Stimulated activated CD4-positive, alpha-beta T cell treated with anti-CD3 and anti-CD28 coated beads, Interleukin-1b, Interleukin-23, amount 100 ng/mL, for 48 hours (primary cell): ENCODE measurements at regions not wholly inside any gene's neighbourhood (a gene's known extent, or its start where the extent isn't known, plus 50 kb on each side); places are given as distances from the start of the nearest gene placed in this dataset.
"Not testable (repeated sequence)": the region's sequence is repeated elsewhere in the genome, so short reads cannot be mapped to it uniquely, and the experiment has no call there.

Experiments used
- DNase-seq: peaks from one replicate; pipeline ENCODE4 v3.0.0-alpha.2; 2020

GRCh38 chr3:88979760-88980159 lies 127.7 kb upstream of the EPHA3 start:
- no peak for DNase-seq

GRCh38 chr3:88983458-88983857 lies 124.0 kb upstream of the EPHA3 start:
- no peak for DNase-seq

- DNase-seq: no peak
Observed at GRCh38 chr3:88984256-88984655, 123.2 kb upstream of the EPHA3 start.

GRCh38 chr3:88984832-88985231 lies 122.6 kb upstream of the EPHA3 start:
- DNase-seq: no peak

GRCh38 chr3:88985491-88985890 lies 121.9 kb upstream of the EPHA3 start:
- no peak for DNase-seq

- no peak for DNase-seq
Observed at GRCh38 chr3:88986834-88987233, 120.6 kb upstream of the EPHA3 start.

GRCh38 chr3:88987776-88988175 lies 119.6 kb upstream of the EPHA3 start:
- DNase-seq: no peak

GRCh38 chr3:88988906-88989305 lies 118.5 kb upstream of the EPHA3 start:
- no peak for DNase-seq

GRCh38 chr3:88991496-88991895 lies 115.9 kb upstream of the EPHA3 start:
- no peak for DNase-seq

- no peak for DNase-seq
Observed at GRCh38 chr3:88996691-88997090, 110.7 kb upstream of the EPHA3 start.

- DNase-seq: no peak
Observed at GRCh38 chr3:88997260-88997659, 110.2 kb upstream of the EPHA3 start.

- DNase-seq: no peak
Observed at GRCh38 chr3:89000886-89001285, 106.5 kb upstream of the EPHA3 start.

- no peak for DNase-seq
Observed at GRCh38 chr3:89002191-89002590, 105.2 kb upstream of the EPHA3 start.

- no peak for DNase-seq
Observed at GRCh38 chr3:89013536-89013935, 93.9 kb upstream of the EPHA3 start.

GRCh38 chr3:89017531-89017930 lies 89.9 kb upstream of the EPHA3 start:
- no peak for DNase-seq

GRCh38 chr3:89025185-89025584 lies 82.2 kb upstream of the EPHA3 start:
- DNase-seq: no peak

GRCh38 chr3:89032346-89033013 lies 74.9 kb upstream of the EPHA3 start:
- DNase-seq: no peak

- not testable (repeated sequence) for DNase-seq
Observed at GRCh38 chr3:89034723-89035122, 72.7 kb upstream of the EPHA3 start.

- no peak for DNase-seq
Observed at GRCh38 chr3:89038869-89039268, 68.6 kb upstream of the EPHA3 start.

GRCh38 chr3:89042236-89042835 lies 65.1 kb upstream of the EPHA3 start:
- DNase-seq: no peak

GRCh38 chr3:89043406-89043932 lies 64.0 kb upstream of the EPHA3 start:
- no peak for DNase-seq

GRCh38 chr3:89046661-89047060 lies 60.8 kb upstream of the EPHA3 start:
- DNase-seq: no peak

GRCh38 chr3:89049119-89049518 lies 58.3 kb upstream of the EPHA3 start:
- DNase-seq: no peak

- DNase-seq: no peak
Observed at GRCh38 chr3:89052386-89052785, 55.0 kb upstream of the EPHA3 start.

- DNase-seq: no peak
Observed at GRCh38 chr3:89057398-89057797, 50.0 kb upstream of the EPHA3 start.
